ENCODE measurements at regions not wholly inside any gene's neighbourhood (a gene's known extent, or its start where the extent isn't known, plus 50 kb on each side); places are given as distances from the start of the nearest gene placed in this dataset.

GRCh38 chr16:85248857-85249256 lies 136.6 kb upstream of the CIBAR2 start:
- TF ChIP-seq CTCF (IDR thresholded peaks at IDR 0.05) (no peak), REST (IDR thresholded peaks at IDR 0.05; ENCODE audit: insufficient read depth in 1 of 2, low read depth in 2 of 2, low read length in 1 of 2) (no peak), POLR2AphosphoS5 (IDR thresholded peaks at IDR 0.05; ENCODE audit: low read depth, low read length) (no peak), TCF7L2 (IDR thresholded peaks at IDR 0.05; ENCODE audit: low read depth, low read length) (no peak)
